ENCODE measurements at regions not wholly inside any gene's neighbourhood (a gene's known extent, or its start where the extent isn't known, plus 50 kb on each side); places are given as distances from the start of the nearest gene placed in this dataset.

- no peak overlapping the region for H3K23ac ChIP-seq (ENCODE audit: low read depth, low read length)
- H3K36me3 ChIP-seq (ENCODE audit: control insufficient read depth, insufficient read depth, low read length): no peaks in the 10 kb centered on the region
- in situ Hi-C loops (cut with MboI; ENCODE audit: low sequenced_read_pairs) (no loop called here), intact Hi-C loops (cut with micrococcal nuclease) (no loop called here), dilution Hi-C loops (cut with HindIII; ENCODE audit: low sequenced_read_pairs, unreplicated experiment) (no loop called here)
- H3K79me1 ChIP-seq (ENCODE audit: low read depth in 1 of 2, low read length in 2 of 2): no peaks in the 10 kb centered on the region
- no CpG with 5 or more reads among the region's 1 CpG for WGBS, 2 experiments (ENCODE audit: extremely low coverage in 2 of 2, insufficient read length in 1 of 2)
- no peak overlapping the region for H4K8ac ChIP-seq (ENCODE audit: low read depth in 2 of 2, low read length in 2 of 2)
- no peak for TF ChIP-seq CEBPB (IDR thresholded peaks at IDR 0.05; ENCODE audit: low read depth, low read length)
- TF ChIP-seq USF2 (IDR thresholded peaks at IDR 0.05; ENCODE audit: low read depth, low read length): no peak
- no peak for TF ChIP-seq POLR2A (IDR thresholded peaks at IDR 0.05; ENCODE audit: low read depth, low read length)
- no peak for TF ChIP-seq RCOR1 (IDR thresholded peaks at IDR 0.05; ENCODE audit: insufficient replicate concordance, low read length)
- no peak for TF ChIP-seq MAZ (IDR thresholded peaks at IDR 0.05; ENCODE audit: borderline replicate concordance, low read depth, low read length)
- no peak for TF ChIP-seq MXI1 (IDR thresholded peaks at IDR 0.05; ENCODE audit: borderline replicate concordance, low read depth, low read length)
- TF ChIP-seq CHD1 (IDR thresholded peaks at IDR 0.05; ENCODE audit: low read depth, low read length): no peak
- H3K4ac ChIP-seq (ENCODE audit: low read depth, low read length): no peak overlapping the region
- no peak overlapping the region for H3K56ac ChIP-seq (ENCODE audit: extremely low read depth, insufficient read depth, low read length)
- H2BK120ac ChIP-seq (ENCODE audit: low read depth, low read length): no peak overlapping the region
- H4K5ac ChIP-seq (ENCODE audit: low read depth, low read length): no peak overlapping the region
- no peak overlapping the region for H4K91ac ChIP-seq (ENCODE audit: insufficient read depth, low read depth, low read length)
- no peak overlapping the region for H2BK5ac ChIP-seq (ENCODE audit: low read depth, low read length, poor library complexity, severe bottlenecking)
- H3K4me2 ChIP-seq (ENCODE audit: low read depth, low read length): no peak overlapping the region
- H3K9me3 ChIP-seq (ENCODE audit: control insufficient read depth, insufficient read depth, low read length): no peaks in the 10 kb centered on the region
- no peaks in the 10 kb centered on the region for H3K4me1 ChIP-seq (ENCODE audit: control insufficient read depth, insufficient read depth, low read length)
- no peak overlapping the region for H2AK9ac ChIP-seq (replicated peaks; ENCODE audit: low read depth, low read length, poor library complexity)
- H2BK15ac ChIP-seq (ENCODE audit: low read depth, low read length): no peak overlapping the region
- POLR2A ChIA-PET (ENCODE audit: unreplicated experiment): no interaction called here
- ATAC-seq (ENCODE audit: low read depth) (no peak), DNase-seq (no peak)
- no peak overlapping the region for H3K9ac ChIP-seq (ENCODE audit: low read depth, low read length)
- H2AK5ac ChIP-seq (ENCODE audit: low read depth, low read length): no peak overlapping the region
- no peak overlapping the region for H3K4me3 ChIP-seq (ENCODE audit: insufficient read depth, low read depth, low read length)
- no peak overlapping the region for H3K14ac ChIP-seq (replicated peaks; ENCODE audit: low read depth, low read length)
- H2AFZ ChIP-seq (replicated peaks; ENCODE audit: low read length, poor library complexity): no peak overlapping the region
- H4K20me1 ChIP-seq (ENCODE audit: insufficient read depth, low read length): no peaks in the 10 kb centered on the region
- no TSS peak for BruUV-seq (replicated peaks)
- CTCF ChIA-PET: no interaction called here
- H2BK20ac ChIP-seq (ENCODE audit: low read depth, low read length): no peak overlapping the region
- H3K27ac ChIP-seq (ENCODE audit: insufficient read depth, low read length): no peak overlapping the region
- H3K27me3 ChIP-seq (ENCODE audit: control insufficient read depth, insufficient read depth, low read length): no peaks in the 10 kb centered on the region
- no peaks in the 10 kb centered on the region for H3K9me1 ChIP-seq (ENCODE audit: insufficient read depth, low read length)
- H3K18ac ChIP-seq (ENCODE audit: low read depth, low read length): no peak overlapping the region
Observed at GRCh38 chr10:105967256-105967655, 1197.2 kb downstream of the SORCS1 start.
